KOPT-K1 (cell line): ENCODE measurements at regions not wholly inside any gene's neighbourhood (a gene's known extent, or its start where the extent isn't known, plus 50 kb on each side); places are given as distances from the start of the nearest gene placed in this dataset.
"Not testable (repeated sequence)": the region's sequence is repeated elsewhere in the genome, so short reads cannot be mapped to it uniquely, and the experiment has no call there.

ENCODE experiments used
- H3K27ac ChIP-seq: fragments of 200-600 bp; sonication (generic); 2 replicates; pipeline ENCODE4 v1.5.1; 2016; ENCODE audit warnings: antibody characterized with exemption, mild to moderate bottlenecking, low read depth, low read length; ENCODE audit not compliant: poor library complexity, severe bottlenecking
- H3K36me3 ChIP-seq: fragments of 200-600 bp; sonication (generic); 2 replicates; pipeline ENCODE4 v1.5.1; 2017; ENCODE audit warnings: antibody characterized with exemption, mild to moderate bottlenecking, low read length, moderate library complexity; ENCODE audit not compliant: insufficient read depth
- H3K9me3 ChIP-seq: fragments of 200-600 bp; sonication (generic); 2 replicates; pipeline ENCODE4 v1.5.1; 2017; ENCODE audit warnings: antibody characterized with exemption, low read length, mild to moderate bottlenecking; ENCODE audit not compliant: insufficient read depth, poor library complexity, severe bottlenecking

DNA sequence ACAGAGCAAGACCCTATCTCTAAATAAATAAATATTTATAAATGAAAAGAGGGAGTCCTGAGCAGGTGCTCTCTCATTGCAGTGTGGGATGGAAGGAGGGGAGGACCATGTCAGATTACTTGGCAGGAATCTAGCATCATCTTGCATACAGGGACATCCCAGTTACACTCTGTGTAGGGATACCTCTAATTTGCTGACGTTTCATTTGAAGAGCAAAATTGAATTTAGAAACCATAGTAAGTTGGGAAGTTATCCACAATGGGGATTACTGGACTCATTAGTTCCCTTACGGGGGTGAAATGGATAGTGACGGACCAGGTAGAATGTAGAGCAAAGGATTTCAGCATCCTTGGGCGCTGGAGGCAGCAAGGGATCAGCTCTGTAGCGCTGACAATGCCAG, 52.1 kb downstream of the ARHGEF18 start:
- Histone ChIP-seq H3K9me3 (no peaks in the 10 kb centered on the region), H3K36me3 (peaks cover 84% of the 10 kb centered on the region), H3K27ac (no peak overlapping the region)

GRCh38 chr19:7401694-7402093, 53.0 kb downstream of the ARHGEF18 start:
- Histone ChIP-seq H3K9me3 (no peaks in the 10 kb centered on the region), H3K27ac (no peak overlapping the region), H3K36me3 (peaks cover 88% of the 10 kb centered on the region)

- not testable (repeated sequence) for H3K9me3 ChIP-seq, H3K27ac ChIP-seq
Observed at GRCh38 chr19:7405482-7405881, 56.7 kb downstream of the ARHGEF18 start.

DNA sequence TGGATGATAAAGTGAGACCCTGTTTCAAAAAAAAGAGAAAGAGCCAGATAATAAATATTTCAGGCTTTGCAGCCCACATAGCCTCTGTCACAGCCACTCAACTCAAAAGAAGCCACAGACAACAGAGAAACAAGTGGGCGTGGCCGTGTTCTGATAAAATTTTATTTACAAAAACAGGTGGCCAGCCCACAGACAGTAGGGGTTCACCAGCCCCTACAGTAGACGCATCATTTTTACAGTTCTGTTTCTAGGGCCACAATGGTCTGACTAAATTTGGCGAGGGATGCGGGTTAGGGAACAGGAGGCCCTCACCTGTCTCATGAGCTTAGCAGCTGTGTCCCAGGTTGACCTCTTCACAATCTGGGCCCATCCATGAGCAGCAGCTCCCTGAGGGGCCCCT, 59.5 kb downstream of the ARHGEF18 start:
- Histone ChIP-seq H3K9me3 (no peaks in the 10 kb centered on the region), H3K36me3 (peaks cover 69% of the 10 kb centered on the region), H3K27ac (no peak overlapping the region)

More at GRCh38 chr19:7405482-7405881, 56.7 kb downstream of the ARHGEF18 start:
- H3K36me3 ChIP-seq, result peaks cover 76% of the 10 kb centered on the region

DNA sequence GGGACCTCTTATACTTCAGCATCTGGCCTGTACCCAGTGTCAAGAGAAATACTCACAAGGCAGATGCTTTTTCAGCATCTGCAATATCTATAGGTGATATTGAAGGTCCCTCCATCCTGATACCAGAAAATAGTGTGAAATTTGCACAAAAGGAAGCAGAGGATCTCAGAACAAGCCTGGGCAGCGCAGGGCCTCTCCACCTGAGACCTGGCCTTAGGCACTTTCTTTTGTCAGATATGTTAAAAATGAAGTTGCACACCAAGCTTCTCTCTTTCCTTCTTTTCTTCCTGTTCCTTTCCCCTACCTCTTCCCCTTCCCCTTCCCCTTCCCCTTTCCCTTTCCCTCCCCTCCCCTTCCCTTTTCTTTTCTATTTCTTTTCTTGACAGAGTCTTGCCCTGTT, 62.2 kb downstream of the ARHGEF18 start:
- no peaks in the 10 kb centered on the region for H3K9me3 ChIP-seq
- no peak overlapping the region for H3K27ac ChIP-seq
- peaks cover 53% of the 10 kb centered on the region for H3K36me3 ChIP-seq

DNA sequence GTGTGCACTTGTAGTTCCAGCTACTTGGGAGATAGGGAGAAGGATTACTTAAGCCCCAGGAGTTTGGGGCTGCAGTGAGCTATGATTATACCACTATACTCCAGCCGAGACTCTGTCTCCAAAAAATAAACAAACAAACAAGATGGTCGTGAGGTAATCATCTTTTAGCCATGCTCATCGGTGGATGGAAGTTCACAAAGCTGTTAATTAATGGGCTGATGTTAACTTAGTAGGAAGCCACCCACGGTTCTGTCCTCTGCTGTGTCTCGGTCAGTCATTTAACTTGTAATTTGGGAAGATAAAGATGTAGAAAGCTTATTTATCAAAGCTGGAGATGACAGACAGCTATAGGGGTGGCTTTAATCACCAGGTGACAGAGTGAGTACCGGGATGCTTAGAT, 64.9 kb downstream of the ARHGEF18 start:
- peaks cover 42% of the 10 kb centered on the region for H3K36me3 ChIP-seq
- H3K27ac ChIP-seq, result no peak overlapping the region
- H3K9me3 ChIP-seq, result no peaks in the 10 kb centered on the region

GRCh38 chr19:7415163-7415856, 66.6 kb downstream of the ARHGEF18 start:
- peaks cover 51% of the 10 kb centered on the region for H3K36me3 ChIP-seq
- H3K27ac ChIP-seq, result no peak overlapping the region
- H3K9me3 ChIP-seq, result no peaks in the 10 kb centered on the region

DNA sequence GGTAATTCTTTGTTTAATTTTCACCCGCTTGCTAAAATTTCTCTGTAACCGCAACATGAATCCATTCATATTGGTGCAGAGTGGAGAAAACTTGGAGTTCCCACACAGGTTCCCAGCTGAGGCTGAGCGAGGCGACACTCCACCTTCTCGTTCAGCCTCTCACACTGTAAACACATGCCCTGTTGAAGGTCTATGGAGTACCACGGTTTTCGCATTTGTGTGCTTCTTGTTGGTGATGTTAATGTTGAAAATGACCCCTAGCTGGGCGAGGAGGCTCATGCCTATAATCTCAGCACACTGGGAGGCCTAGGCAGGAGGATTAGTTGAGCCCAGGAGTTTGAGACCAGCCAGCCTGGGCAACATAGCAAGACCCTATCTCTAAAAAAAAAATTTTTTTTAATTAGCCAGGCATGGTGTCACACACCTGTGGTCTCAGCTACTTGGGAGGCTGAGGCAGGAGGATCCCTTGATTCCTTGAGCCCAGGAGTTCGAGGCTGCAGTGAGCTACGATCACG, 67.2 kb downstream of the ARHGEF18 start:
- H3K27ac ChIP-seq, result no peak overlapping the region
- H3K36me3 ChIP-seq, result peaks cover 51% of the 10 kb centered on the region
- no peaks in the 10 kb centered on the region for H3K9me3 ChIP-seq

GRCh38 chr19:7417671-7418324, 69.1 kb downstream of the ARHGEF18 start:
- no peaks in the 10 kb centered on the region for H3K9me3 ChIP-seq
- H3K27ac ChIP-seq, result no peak overlapping the region
- peaks cover 54% of the 10 kb centered on the region for H3K36me3 ChIP-seq

- H3K36me3 ChIP-seq, result peaks cover 62% of the 10 kb centered on the region
- no peak overlapping the region for H3K27ac ChIP-seq
- no peaks in the 10 kb centered on the region for H3K9me3 ChIP-seq
Observed at GRCh38 chr19:7418596-7418995, 69.9 kb downstream of the ARHGEF18 start.

DNA sequence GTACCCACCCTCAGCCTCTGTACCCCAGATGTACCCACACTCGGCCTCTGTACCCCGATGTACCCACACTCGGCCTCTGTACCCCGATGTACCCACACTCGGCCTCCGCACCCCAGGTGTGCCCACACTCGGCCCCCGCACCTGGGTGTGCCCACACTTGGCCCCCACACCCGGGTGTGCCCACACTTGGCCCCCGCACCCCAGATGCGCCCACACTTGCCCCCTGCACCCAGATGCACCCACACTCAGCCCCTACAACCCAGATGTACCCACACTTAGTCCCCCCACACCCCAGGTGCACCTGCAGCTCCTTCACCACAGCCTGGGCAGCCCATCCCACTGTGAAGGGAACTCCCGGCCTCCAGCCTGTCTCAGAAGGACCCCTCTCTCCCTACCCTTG, 69.7 kb downstream of the PEX11G start:
- H3K27ac ChIP-seq, result no peak overlapping the region
- H3K9me3 ChIP-seq, result no peaks in the 10 kb centered on the region
- peaks cover 68% of the 10 kb centered on the region for H3K36me3 ChIP-seq

DNA sequence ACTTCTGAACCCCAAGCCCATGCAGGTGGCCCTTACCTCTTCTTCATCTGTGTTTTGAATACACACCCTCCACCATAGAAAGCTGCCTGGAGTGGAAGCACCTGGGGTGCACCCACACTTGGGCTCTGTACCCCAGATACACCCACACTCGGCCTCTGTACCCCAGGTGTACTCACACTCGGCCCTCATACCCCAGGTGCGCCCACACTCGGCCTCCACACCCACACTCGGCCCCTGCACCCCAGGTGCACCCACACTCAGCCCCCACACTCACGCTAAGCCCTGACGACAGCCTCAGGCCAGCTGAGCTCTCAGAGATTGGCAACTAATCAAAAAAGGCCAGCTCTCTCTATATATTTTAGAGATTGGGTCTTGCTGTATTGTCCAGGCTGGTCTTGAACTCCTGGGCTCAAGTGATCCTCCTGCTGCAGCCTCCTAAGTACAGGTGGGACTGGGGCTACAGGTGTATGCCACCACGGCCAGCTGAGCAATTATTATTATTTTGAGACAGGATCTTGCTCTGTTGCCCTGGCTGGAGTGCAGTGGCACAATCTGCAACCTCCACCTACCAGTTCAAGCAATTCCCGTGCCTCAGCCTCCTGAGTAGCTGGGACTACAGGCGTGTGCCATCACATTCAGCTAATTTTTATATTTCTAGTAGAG, 68.9 kb downstream of the PEX11G start:
- H3K27ac ChIP-seq, result no peak overlapping the region
- H3K9me3 ChIP-seq, result no peaks in the 10 kb centered on the region
- H3K36me3 ChIP-seq, result peaks cover 73% of the 10 kb centered on the region

GRCh38 chr19:7421941-7422744, 66.7 kb downstream of the PEX11G start:
- Histone ChIP-seq H3K27ac (no peak overlapping the region), H3K9me3 (no peaks in the 10 kb centered on the region), H3K36me3 (peaks cover 74% of the 10 kb centered on the region)
